ENCODE measurements at regions not wholly inside any gene's neighbourhood (a gene's known extent, or its start where the extent isn't known, plus 50 kb on each side); places are given as distances from the start of the nearest gene placed in this dataset.

DNA sequence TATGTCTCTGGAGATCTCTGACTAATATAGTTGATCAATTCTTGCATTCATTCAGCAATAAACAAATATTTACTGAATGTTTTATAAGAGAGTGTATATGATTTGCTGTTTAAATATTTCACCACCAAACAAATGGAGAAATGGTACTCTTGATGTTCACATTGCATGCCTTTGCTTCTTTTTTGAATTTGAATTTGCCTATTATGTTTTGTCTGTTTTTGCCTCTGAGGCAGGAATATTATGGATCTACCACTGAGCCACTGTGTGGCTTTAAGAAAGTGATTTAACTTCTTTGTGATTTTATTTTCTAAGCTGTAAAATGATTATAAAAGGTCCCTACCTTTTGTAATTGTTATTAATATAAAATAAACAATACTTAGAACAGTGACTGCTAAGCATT, 345.0 kb downstream of the DOK5 start:
- TF ChIP-seq, protein P1, sequence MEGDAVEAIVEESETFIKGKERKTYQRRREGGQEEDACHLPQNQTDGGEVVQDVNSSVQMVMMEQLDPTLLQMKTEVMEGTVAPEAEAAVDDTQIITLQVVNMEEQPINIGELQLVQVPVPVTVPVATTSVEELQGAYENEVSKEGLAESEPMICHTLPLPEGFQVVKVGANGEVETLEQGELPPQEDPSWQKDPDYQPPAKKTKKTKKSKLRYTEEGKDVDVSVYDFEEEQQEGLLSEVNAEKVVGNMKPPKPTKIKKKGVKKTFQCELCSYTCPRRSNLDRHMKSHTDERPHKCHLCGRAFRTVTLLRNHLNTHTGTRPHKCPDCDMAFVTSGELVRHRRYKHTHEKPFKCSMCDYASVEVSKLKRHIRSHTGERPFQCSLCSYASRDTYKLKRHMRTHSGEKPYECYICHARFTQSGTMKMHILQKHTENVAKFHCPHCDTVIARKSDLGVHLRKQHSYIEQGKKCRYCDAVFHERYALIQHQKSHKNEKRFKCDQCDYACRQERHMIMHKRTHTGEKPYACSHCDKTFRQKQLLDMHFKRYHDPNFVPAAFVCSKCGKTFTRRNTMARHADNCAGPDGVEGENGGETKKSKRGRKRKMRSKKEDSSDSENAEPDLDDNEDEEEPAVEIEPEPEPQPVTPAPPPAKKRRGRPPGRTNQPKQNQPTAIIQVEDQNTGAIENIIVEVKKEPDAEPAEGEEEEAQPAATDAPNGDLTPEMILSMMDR (IDR thresholded peaks at IDR 0.05), result no peak
- TF ChIP-seq EZH2 (IDR thresholded peaks at IDR 0.05; ENCODE audit: borderline replicate concordance, insufficient read depth, low read depth, low read length, poor library complexity, severe bottlenecking), result no peak
